ENCODE measurements at regions not wholly inside any gene's neighbourhood (a gene's known extent, or its start where the extent isn't known, plus 50 kb on each side); places are given as distances from the start of the nearest gene placed in this dataset.

DNA sequence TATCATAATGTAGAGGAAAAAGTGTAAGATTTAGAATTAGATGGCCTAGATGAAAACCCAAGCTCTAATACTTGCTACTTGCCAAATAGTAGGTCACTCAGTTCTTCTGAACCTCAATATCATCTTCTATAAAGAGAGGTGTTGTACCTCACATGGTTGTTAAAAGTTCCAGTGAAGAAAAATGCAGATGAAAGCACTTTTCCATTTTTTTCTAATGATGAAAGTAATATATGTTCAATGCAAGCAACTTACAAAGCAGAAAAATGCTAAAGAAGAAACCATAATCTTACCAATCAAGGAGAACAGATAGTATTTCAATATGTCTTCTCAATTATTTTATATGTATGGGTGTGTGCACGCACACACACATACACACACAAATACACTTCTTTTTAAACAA is 52.7 kb upstream of the TMEM17 start:
- no peaks in the 10 kb centered on the region for H3K36me3 ChIP-seq
- TF ChIP-seq POLR2AphosphoS5 (IDR thresholded peaks at IDR 0.05) (no peak), POLR2A (IDR thresholded peaks at IDR 0.05) (no peak), EP300 (IDR thresholded peaks at IDR 0.05; ENCODE audit: low read depth) (no peak)
- TF ChIP-seq, protein P1, sequence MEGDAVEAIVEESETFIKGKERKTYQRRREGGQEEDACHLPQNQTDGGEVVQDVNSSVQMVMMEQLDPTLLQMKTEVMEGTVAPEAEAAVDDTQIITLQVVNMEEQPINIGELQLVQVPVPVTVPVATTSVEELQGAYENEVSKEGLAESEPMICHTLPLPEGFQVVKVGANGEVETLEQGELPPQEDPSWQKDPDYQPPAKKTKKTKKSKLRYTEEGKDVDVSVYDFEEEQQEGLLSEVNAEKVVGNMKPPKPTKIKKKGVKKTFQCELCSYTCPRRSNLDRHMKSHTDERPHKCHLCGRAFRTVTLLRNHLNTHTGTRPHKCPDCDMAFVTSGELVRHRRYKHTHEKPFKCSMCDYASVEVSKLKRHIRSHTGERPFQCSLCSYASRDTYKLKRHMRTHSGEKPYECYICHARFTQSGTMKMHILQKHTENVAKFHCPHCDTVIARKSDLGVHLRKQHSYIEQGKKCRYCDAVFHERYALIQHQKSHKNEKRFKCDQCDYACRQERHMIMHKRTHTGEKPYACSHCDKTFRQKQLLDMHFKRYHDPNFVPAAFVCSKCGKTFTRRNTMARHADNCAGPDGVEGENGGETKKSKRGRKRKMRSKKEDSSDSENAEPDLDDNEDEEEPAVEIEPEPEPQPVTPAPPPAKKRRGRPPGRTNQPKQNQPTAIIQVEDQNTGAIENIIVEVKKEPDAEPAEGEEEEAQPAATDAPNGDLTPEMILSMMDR (IDR thresholded peaks at IDR 0.05): no peak
- no peak for DNase-seq
- H3K27me3 ChIP-seq: no peaks in the 10 kb centered on the region
- no peaks in the 10 kb centered on the region for H3K4me1 ChIP-seq
- in situ Hi-C loops (cut with MboI; ENCODE audit: low pct_ligation_motif_present in 1 of 4, low pct_unique_long_range_greater_than_20kb in 1 of 4, low sequenced_read_pairs in 3 of 4) (no loop called here), intact Hi-C loops (cut with DNase I; ENCODE audit: low total_unique reads) (no loop called here)
- H3K9me3 ChIP-seq: no peaks in the 10 kb centered on the region
- WGBS, 2 donors (ENCODE audit: low coverage in 1 of 2): 92 to 94% methylated on average over 1 of the region's 1 CpG
- H3K4me3 ChIP-seq: no peak overlapping the region
- no peak overlapping the region for H3K27ac ChIP-seq

DNA sequence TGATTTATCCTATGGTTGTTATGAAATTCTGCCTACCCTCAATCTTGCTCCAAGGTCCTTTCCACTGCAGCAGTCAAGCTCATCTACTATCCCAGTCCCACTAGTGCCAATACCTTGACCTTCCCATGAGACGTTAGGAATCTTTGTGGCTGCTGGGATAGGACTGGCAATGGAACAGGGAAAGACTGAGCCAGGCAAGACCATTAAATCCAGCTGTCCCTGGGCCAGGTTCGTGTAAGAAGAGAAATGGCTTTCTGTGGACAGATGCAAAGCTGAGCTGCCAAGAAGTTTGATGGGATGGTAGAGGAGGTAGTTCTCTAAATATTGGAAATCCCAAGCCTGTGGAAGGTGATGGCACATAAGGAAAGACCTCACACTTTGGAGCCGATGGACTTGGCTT is 50.1 kb upstream of the TMEM17 start:
- H3K4me3 ChIP-seq: no peak overlapping the region
- H3K4me1 ChIP-seq: no peaks in the 10 kb centered on the region
- in situ Hi-C loops (cut with MboI; ENCODE audit: low pct_ligation_motif_present in 1 of 4, low pct_unique_long_range_greater_than_20kb in 1 of 4, low sequenced_read_pairs in 3 of 4): no loop called here

More for the DNA sequence above, 50.1 kb upstream of the TMEM17 start:
- Histone ChIP-seq H3K27me3 (no peaks in the 10 kb centered on the region), H3K27ac (no peak overlapping the region), H3K36me3 (no peaks in the 10 kb centered on the region), H3K9me3 (no peaks in the 10 kb centered on the region)
- DNase-seq: no peak
- intact Hi-C loops (cut with DNase I; ENCODE audit: low total_unique reads): no loop called here
- WGBS, 2 donors (ENCODE audit: low coverage in 1 of 2): 36 to 58% methylated on average over 2 to 3 of the region's 3 CpGs
- TF ChIP-seq POLR2A (IDR thresholded peaks at IDR 0.05): no peak
- no peak for TF ChIP-seq POLR2AphosphoS5 (IDR thresholded peaks at IDR 0.05)
- TF ChIP-seq, protein P1 (IDR thresholded peaks at IDR 0.05): no peak
- TF ChIP-seq EP300 (IDR thresholded peaks at IDR 0.05; ENCODE audit: low read depth): no peak

Data from transverse colon (tissue), 4 donors.